HEK293 (cell line): ENCODE measurements at regions not wholly inside any gene's neighbourhood (a gene's known extent, or its start where the extent isn't known, plus 50 kb on each side); places are given as distances from the start of the nearest gene placed in this dataset.

Experiments used
- CTCF ChIA-PET: fragments of 350-600 bp; formaldehyde crosslinking; extraction: SDS; loops from one replicate; lab custom pipeline; 2021; ENCODE audit warnings: antibody characterized with exemption; lab: Yijun Ruan, JAX
- POLR2A ChIA-PET: fragments of 300-600 bp; formaldehyde crosslinking; extraction: SDS; loops from one replicate; lab custom pipeline; 2020; ENCODE audit warnings: antibody characterized with exemption, inconsistent platforms; lab: Yijun Ruan, JAX
- H3K27ac ChIP-seq: fragments of 200-500 bp; sonication (Bioruptor generic); 2 replicates; pipeline ENCODE4 v1.5.1; 2014; ENCODE audit warnings: low read depth, low read length, control low read depth, inconsistent platforms; ENCODE audit errors: extremely low read depth
- H3K36me3 ChIP-seq, 2 experiments: fragments of 200-500 bp in 1 of 2; sonication (Bioruptor generic) in 1 of 2; 1 replicate in 1 of 2; 2 replicates in 1 of 2; pipeline ENCODE4 v1.5.1; 2014 to 2017; ENCODE audit warnings: inconsistent platforms in 2 of 2, low read length in 2 of 2; ENCODE audit not compliant: control insufficient read depth in 2 of 2, insufficient read depth in 1 of 2
- H3K4me1 ChIP-seq: fragments of 200-500 bp; sonication (Bioruptor generic); 2 replicates; pipeline ENCODE4 v1.5.1; 2014; ENCODE audit warnings: mild to moderate bottlenecking, low read length, inconsistent platforms; ENCODE audit not compliant: control insufficient read depth, insufficient read depth
- H3K4me3 ChIP-seq: 2 replicates; pipeline ENCODE4 v1.5.1; 2011; ENCODE audit warnings: low read depth, mild to moderate bottlenecking, control low read depth, low read length, moderate library complexity
- H3K9me3 ChIP-seq: fragments of 200-500 bp; sonication (Bioruptor generic); 2 replicates; pipeline ENCODE4 v1.5.1; 2014; ENCODE audit warnings: low read depth, low read length, inconsistent platforms; ENCODE audit not compliant: control insufficient read depth, insufficient read depth
- AEBP2 ChIP-seq: fragments of 450-650 bp; formaldehyde crosslinking; IDR thresholded peaks from 2 replicates; pipeline ENCODE4 v1.5.1; 2016; ENCODE audit warnings: missing biosample characterization, missing genetic modification characterization, borderline replicate concordance
- GLIS1 ChIP-seq: fragments of 450-650 bp; formaldehyde crosslinking; IDR thresholded peaks from 2 replicates; pipeline ENCODE4 v1.5.1; 2016; ENCODE audit warnings: missing biosample characterization, missing genetic modification characterization
- KLF7 ChIP-seq: fragments of 450-650 bp; formaldehyde crosslinking; IDR thresholded peaks from 2 replicates; pipeline ENCODE4 v1.5.1; 2016; ENCODE audit warnings: missing biosample characterization, missing genetic modification characterization, borderline replicate concordance
- TSHZ1 ChIP-seq: fragments of 450-650 bp; formaldehyde crosslinking; IDR thresholded peaks from 2 replicates; pipeline ENCODE4 v1.5.1; 2016; ENCODE audit warnings: missing biosample characterization, missing genetic modification characterization, borderline replicate concordance
- ZBTB21 ChIP-seq: fragments of 450-650 bp; formaldehyde crosslinking; IDR thresholded peaks from 2 replicates; pipeline ENCODE4 v1.5.1; 2017; ENCODE audit warnings: missing biosample characterization, missing genetic modification characterization
- ZEB2 ChIP-seq: fragments of 450-650 bp; formaldehyde crosslinking; IDR thresholded peaks from 2 replicates; pipeline ENCODE4 v1.5.1; 2016; ENCODE audit warnings: missing biosample characterization, missing genetic modification characterization
- ZNF155 ChIP-seq: fragments of 450-650 bp; formaldehyde crosslinking; IDR thresholded peaks from 2 replicates; pipeline ENCODE4 v1.5.1; 2016; ENCODE audit warnings: missing biosample characterization, missing genetic modification characterization
- ZNF18 ChIP-seq: fragments of 450-650 bp; formaldehyde crosslinking; IDR thresholded peaks from 2 replicates; pipeline ENCODE4 v1.5.1; 2016; ENCODE audit warnings: missing biosample characterization, missing genetic modification characterization
- ZNF211 ChIP-seq: fragments of 450-650 bp; formaldehyde crosslinking; IDR thresholded peaks from 2 replicates; pipeline ENCODE4 v1.5.1; 2016; ENCODE audit warnings: low read depth, missing biosample characterization, missing genetic modification characterization
- ZNF248 ChIP-seq: fragments of 450-650 bp; formaldehyde crosslinking; IDR thresholded peaks from 2 replicates; pipeline ENCODE4 v1.5.1; 2017; ENCODE audit warnings: missing biosample characterization, missing genetic modification characterization
- ZNF555 ChIP-seq: fragments of 450-650 bp; formaldehyde crosslinking; conservative IDR thresholded peaks from 2 replicates; pipeline ENCODE4 v1.5.1; 2017; ENCODE audit warnings: missing biosample characterization, mild to moderate bottlenecking, missing genetic modification characterization, inconsistent platforms
- ZNF777 ChIP-seq: fragments of 450-650 bp; formaldehyde crosslinking; IDR thresholded peaks from 2 replicates; pipeline ENCODE4 v1.5.1; 2017; ENCODE audit warnings: missing biosample characterization, missing genetic modification characterization, borderline replicate concordance
- ZNF837 ChIP-seq: fragments of 450-650 bp; formaldehyde crosslinking; IDR thresholded peaks from 2 replicates; pipeline ENCODE4 v1.5.1; 2016; ENCODE audit warnings: missing biosample characterization, missing genetic modification characterization
- ZSCAN30 ChIP-seq: fragments of 450-650 bp; IDR thresholded peaks from 2 replicates; pipeline ENCODE4 v1.5.1; 2018; ENCODE audit warnings: missing biosample characterization, mild to moderate bottlenecking, missing genetic modification characterization, moderate library complexity
- ZSCAN5A ChIP-seq: fragments of 450-650 bp; formaldehyde crosslinking; IDR thresholded peaks from 2 replicates; pipeline ENCODE4 v1.5.1; 2016; ENCODE audit warnings: missing biosample characterization, missing genetic modification characterization

GRCh38 chr3:31234145-31234544, 298.6 kb upstream of the STT3B start:
- POLR2A ChIA-PET = no interaction called here
- H3K9me3 ChIP-seq = no peaks in the 10 kb centered on the region
- no peak overlapping the region for H3K27ac ChIP-seq
- H3K36me3 ChIP-seq = no peaks in the 10 kb centered on the region
- CTCF ChIA-PET = no interaction called here
- H3K4me3 ChIP-seq = no peak overlapping the region
- TF ChIP-seq ZNF18 = no peak
- TF ChIP-seq ZNF555 = no peak
- TF ChIP-seq ZNF837 (tag by site-specific recombination) = no peak
- no peak for TF ChIP-seq ZNF155 (tag by site-specific recombination)
- TF ChIP-seq ZSCAN30 (tag by site-specific recombination) = no peak
- no peak for TF ChIP-seq ZSCAN5A (tag by site-specific recombination)
- TF ChIP-seq ZNF777 (tag by site-specific recombination) = no peak
- no peak for TF ChIP-seq ZNF211 (tag by site-specific recombination)
- TF ChIP-seq ZNF248 (tag by site-specific recombination) = no peak
- no peak for TF ChIP-seq GLIS1 (tag by site-specific recombination)
- no peak for TF ChIP-seq ZBTB21 (tag by site-specific recombination)
- TF ChIP-seq AEBP2 (tag by site-specific recombination) = no peak
- no peak for TF ChIP-seq TSHZ1
- H3K4me1 ChIP-seq = no peaks in the 10 kb centered on the region

- Histone ChIP-seq H3K4me3 (no peak overlapping the region), H3K27ac (no peak overlapping the region)
- CTCF ChIA-PET = no interaction called here
- TF ChIP-seq KLF7 (tag by site-specific recombination) (no peak), ZEB2 (tag by site-specific recombination) (no peak)
- TF ChIP-seq, all 188 proteins: peak for 0
- POLR2A ChIA-PET = no interaction called here
- H3K9me3 ChIP-seq = no peaks in the 10 kb centered on the region
- no peaks in the 10 kb centered on the region for H3K36me3 ChIP-seq
- H3K4me1 ChIP-seq = no peaks in the 10 kb centered on the region
These were observed 297.5 kb upstream of the STT3B start for GRCh38 chr3:31235062-31235700.
